LNCaP clone FGC (cell line): ENCODE measurements at regions not wholly inside any gene's neighbourhood (a gene's known extent, or its start where the extent isn't known, plus 50 kb on each side); places are given as distances from the start of the nearest gene placed in this dataset.

Experiments
- DNase-seq: peaks from one replicate; pipeline ENCODE4 v3.0.0-alpha.2; 2011; ENCODE audit warnings: low read depth
- H3K4me3 ChIP-seq: 2 replicates; pipeline ENCODE4 v1.5.1; 2011; ENCODE audit warnings: mild to moderate bottlenecking, low read depth, low read length, control low read depth
- TF ChIP-seq, protein P1 (sequence below): IDR thresholded peaks from 2 replicates; pipeline ENCODE4 v1.5.1; 2012; ENCODE audit warnings: mild to moderate bottlenecking; ENCODE audit not compliant: control insufficient read depth, insufficient read depth; ENCODE audit errors: extremely low read depth

DNA sequence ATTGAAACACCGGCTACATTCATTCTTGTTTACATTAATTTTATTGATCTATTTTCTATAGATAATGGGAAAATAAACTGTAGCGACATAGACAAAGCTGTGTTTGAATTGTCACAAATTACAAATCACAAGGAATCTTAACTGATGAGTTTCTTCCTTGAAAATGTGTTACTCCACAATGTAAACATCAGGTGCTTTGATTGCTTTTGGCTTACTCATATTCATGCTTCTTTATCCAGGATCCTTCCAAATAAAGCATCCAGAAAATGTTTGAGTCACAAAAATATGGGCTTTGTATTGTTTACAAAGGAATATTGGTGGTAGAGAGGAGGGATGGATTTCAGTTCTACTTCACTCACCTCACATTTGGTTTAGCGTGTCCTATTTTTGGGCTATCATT is 64.0 kb downstream of the BMP2 start:
- DNase-seq, result no peak
- H3K4me3 ChIP-seq, result no peak overlapping the region
- TF ChIP-seq, protein P1, sequence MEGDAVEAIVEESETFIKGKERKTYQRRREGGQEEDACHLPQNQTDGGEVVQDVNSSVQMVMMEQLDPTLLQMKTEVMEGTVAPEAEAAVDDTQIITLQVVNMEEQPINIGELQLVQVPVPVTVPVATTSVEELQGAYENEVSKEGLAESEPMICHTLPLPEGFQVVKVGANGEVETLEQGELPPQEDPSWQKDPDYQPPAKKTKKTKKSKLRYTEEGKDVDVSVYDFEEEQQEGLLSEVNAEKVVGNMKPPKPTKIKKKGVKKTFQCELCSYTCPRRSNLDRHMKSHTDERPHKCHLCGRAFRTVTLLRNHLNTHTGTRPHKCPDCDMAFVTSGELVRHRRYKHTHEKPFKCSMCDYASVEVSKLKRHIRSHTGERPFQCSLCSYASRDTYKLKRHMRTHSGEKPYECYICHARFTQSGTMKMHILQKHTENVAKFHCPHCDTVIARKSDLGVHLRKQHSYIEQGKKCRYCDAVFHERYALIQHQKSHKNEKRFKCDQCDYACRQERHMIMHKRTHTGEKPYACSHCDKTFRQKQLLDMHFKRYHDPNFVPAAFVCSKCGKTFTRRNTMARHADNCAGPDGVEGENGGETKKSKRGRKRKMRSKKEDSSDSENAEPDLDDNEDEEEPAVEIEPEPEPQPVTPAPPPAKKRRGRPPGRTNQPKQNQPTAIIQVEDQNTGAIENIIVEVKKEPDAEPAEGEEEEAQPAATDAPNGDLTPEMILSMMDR, result no peak

DNA sequence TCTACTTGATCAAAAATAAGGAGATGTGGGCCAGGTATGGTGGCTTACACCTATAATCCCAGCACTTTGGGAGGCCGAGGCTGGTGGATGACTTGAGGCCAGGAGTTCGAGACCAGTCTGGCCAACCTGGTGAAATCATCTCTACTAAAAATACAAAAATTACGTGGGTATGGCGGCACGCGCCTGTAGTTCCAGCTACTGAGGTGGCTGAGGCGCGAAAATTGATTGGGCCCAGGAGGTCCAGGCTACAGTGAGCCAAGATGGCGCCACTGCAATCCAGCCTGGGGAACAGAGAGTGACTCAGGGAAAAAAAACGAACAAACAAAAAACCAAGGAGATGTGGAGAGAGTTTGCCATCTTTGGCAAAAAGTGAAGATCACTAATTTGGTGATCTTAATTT is 65.3 kb downstream of the BMP2 start:
- H3K4me3 ChIP-seq, result no peak overlapping the region
- no peak for DNase-seq
- TF ChIP-seq, protein P1, result no peak

DNA sequence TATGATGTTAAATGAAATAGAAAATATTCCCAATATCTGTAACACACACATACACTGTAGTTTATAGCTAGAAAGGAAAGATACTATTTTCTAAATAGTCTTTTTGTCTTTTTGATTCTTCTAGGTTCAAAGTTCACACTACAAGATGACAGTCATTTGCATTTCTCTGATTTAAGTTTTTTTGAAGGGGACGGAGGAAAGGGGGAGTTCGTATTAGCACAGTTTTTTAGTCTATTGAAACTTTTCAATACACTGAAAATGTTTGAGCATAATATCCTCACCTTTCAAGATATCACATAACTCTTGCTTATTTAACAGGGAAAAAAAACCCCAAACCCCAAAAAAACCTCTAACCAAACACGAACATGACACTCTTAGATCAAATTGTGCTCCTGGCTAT is 68.1 kb downstream of the BMP2 start:
- TF ChIP-seq, protein P1, result no peak
- DNase-seq, result no peak
- no peak overlapping the region for H3K4me3 ChIP-seq

DNA sequence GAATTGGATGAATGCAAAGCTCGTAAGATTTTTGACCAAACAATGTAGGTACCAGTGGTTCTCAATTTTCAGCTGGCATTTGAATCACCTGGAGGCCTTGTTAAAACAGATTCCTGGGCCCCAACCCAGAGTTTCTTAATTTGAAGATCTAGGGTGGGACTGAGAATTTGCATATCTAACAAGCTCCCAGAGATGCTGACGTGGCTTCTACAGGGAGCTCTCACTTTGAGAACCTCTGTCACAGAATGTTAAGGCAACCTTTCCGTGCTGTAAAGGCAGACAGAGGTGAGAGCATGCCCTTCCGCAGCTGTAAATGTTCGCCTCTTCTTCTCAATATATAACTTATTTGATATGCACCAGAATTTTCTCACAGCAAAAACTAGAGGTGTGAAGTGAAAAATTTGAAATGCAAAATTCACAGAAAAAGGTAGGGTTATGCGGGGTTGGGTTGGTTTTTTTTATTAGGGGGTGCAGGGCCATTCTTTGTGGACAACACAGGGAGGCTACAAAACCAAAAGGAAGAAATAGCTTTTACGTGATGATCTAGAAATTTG is 69.4 kb downstream of the BMP2 start:
- H3K4me3 ChIP-seq, result no peak overlapping the region
- DNase-seq, result no peak
- TF ChIP-seq, protein P1, result no peak

DNA sequence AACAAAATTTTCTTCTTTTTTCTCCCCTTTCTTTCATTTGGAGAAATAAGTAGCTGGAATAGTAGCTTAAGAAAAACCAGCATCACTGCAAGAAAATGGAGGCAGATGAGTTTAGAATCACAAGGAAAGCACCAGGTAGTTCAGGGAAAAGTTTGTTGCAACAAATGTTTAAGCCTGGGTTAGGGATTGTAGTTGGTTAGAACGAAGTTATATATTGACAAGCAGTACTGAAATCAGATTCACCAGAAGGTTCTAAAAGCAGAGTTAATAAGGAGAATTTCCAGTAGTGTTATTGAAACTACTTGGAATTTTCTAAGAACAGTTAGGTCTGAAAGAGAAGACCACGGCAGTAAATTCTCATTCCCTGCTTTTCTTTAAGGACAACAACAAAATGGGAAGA is 70.2 kb downstream of the BMP2 start:
- TF ChIP-seq, protein P1, result no peak
- DNase-seq, result no peak

DNA sequence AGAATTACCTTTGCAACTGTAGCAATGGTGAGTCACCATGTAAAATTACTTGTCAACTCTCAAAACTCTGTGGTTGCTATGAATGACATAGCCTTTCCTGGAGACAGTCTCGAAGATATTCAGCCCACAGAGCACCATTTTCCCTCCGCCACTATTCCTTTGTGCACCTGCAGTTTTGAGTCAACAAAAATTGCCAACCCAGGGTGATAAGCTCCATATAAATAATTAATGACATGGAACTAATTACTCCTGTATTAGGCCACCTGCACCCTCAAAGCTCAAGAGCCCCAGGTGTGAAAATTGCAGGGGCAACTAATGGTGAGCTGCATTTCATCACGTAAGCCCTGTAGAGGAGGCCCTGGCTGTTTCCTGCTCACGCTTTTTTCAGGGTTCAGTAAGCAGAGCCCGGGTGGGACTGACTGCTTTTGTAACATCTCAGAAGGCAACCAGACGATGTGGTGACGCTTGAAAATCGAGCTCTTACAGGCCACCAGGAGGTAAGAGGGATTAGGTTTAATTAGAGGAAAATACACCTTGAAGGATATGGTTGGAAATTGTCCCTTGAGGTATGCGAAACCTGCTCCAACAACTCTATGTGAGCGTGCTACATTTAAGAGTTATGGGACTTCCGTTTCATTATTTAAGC is 70.8 kb downstream of the BMP2 start:
- no peak overlapping the region for H3K4me3 ChIP-seq
- DNase-seq, result no peak
- TF ChIP-seq, protein P1, result no peak

More for the DNA sequence above, 70.2 kb downstream of the BMP2 start:
- H3K4me3 ChIP-seq, result no peak overlapping the region

DNA sequence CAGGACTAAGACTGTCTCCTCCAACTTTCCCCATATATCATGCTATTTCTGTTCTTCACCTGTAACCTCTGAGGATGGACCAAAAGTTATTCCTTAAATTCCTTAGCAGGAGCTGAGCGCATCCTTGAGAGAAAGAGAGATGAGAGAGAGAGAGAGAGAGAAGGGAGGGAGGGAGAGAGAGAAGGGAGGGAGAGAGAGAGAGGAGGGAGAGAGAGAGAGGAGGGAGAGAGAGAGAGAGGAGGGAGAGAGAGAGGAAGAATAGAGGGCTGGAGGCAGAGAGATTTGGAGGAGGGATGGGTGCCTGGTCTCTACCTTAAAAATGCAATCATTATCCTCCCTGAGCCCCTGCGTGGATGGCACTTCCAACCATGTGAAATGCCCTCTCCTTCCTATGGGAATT is 73.6 kb downstream of the BMP2 start:
- no peak overlapping the region for H3K4me3 ChIP-seq
- TF ChIP-seq, protein P1, result no peak
- no peak for DNase-seq
